ENCODE measurements at regions not wholly inside any gene's neighbourhood (a gene's known extent, or its start where the extent isn't known, plus 50 kb on each side); places are given as distances from the start of the nearest gene placed in this dataset.

GRCh38 chr6:15074806-15075205 lies 171.1 kb upstream of the JARID2 start:
- no peaks in the 10 kb centered on the region for H4K20me1 ChIP-seq (ENCODE audit: control insufficient read depth, extremely low read depth, insufficient read depth, low read length)
- H3K27me3 ChIP-seq (ENCODE audit: control insufficient read depth, insufficient read depth, low read length), result no peaks in the 10 kb centered on the region
- H3K36me3 ChIP-seq (ENCODE audit: control insufficient read depth, insufficient read depth, low read length), result no peaks in the 10 kb centered on the region
- H3K9ac ChIP-seq (ENCODE audit: insufficient read depth, low read length), result no peak overlapping the region
- no peaks in the 10 kb centered on the region for H3K79me2 ChIP-seq (ENCODE audit: control insufficient read depth, insufficient read depth, low read length)
- no peak overlapping the region for H2AFZ ChIP-seq (ENCODE audit: low read length)
- DNase-seq (ENCODE audit: low read depth in 2 of 2), result no peak
- TF ChIP-seq CTCF (conservative IDR thresholded peaks at IDR 0.05 in 1 of 2, IDR thresholded peaks at IDR 0.05 in 1 of 2; ENCODE audit: low read depth in 1 of 2, low read length in 2 of 2) (no peak), EZH2 (IDR thresholded peaks at IDR 0.05; ENCODE audit: low read length, missing control alignments) (no peak)
- H3K4me2 ChIP-seq (ENCODE audit: extremely low read depth, insufficient read depth, low read length), result no peak overlapping the region
- H3K4me3 ChIP-seq (replicated peaks in 1 of 4; ENCODE audit: control extremely low read depth in 1 of 4, insufficient read depth in 1 of 4, low read depth in 3 of 4, low read length in 4 of 4), result no peak overlapping the region
- no peak overlapping the region for H3K27ac ChIP-seq (ENCODE audit: insufficient read depth, low read length)
- no peaks in the 10 kb centered on the region for H3K9me3 ChIP-seq (ENCODE audit: control insufficient read depth, insufficient read depth, low read depth, low read length)
- H3K4me1 ChIP-seq (ENCODE audit: control insufficient read depth, extremely low read depth, insufficient read depth, low read length), result no peaks in the 10 kb centered on the region

- no peaks in the 10 kb centered on the region for H3K36me3 ChIP-seq (ENCODE audit: control insufficient read depth, insufficient read depth, low read length)
- no peaks in the 10 kb centered on the region for H4K20me1 ChIP-seq (ENCODE audit: control insufficient read depth, extremely low read depth, insufficient read depth, low read length)
- no peaks in the 10 kb centered on the region for H3K4me1 ChIP-seq (ENCODE audit: control insufficient read depth, extremely low read depth, insufficient read depth, low read length)
- DNase-seq (ENCODE audit: low read depth in 2 of 2), result no peak
- TF ChIP-seq EZH2 (IDR thresholded peaks at IDR 0.05; ENCODE audit: low read length, missing control alignments) (no peak), CTCF (conservative IDR thresholded peaks at IDR 0.05 in 1 of 2, IDR thresholded peaks at IDR 0.05 in 1 of 2; ENCODE audit: low read depth in 1 of 2, low read length in 2 of 2) (no peak)
- no peak overlapping the region for H2AFZ ChIP-seq (ENCODE audit: low read length)
- H3K27ac ChIP-seq (ENCODE audit: insufficient read depth, low read length), result no peak overlapping the region
- H3K9ac ChIP-seq (ENCODE audit: insufficient read depth, low read length), result no peak overlapping the region
- no peak overlapping the region for H3K4me2 ChIP-seq (ENCODE audit: extremely low read depth, insufficient read depth, low read length)
- H3K79me2 ChIP-seq (ENCODE audit: control insufficient read depth, insufficient read depth, low read length), result no peaks in the 10 kb centered on the region
- H3K9me3 ChIP-seq (ENCODE audit: control insufficient read depth, insufficient read depth, low read depth, low read length), result no peaks in the 10 kb centered on the region
- no peak overlapping the region for H3K4me3 ChIP-seq (replicated peaks in 1 of 4; ENCODE audit: control extremely low read depth in 1 of 4, insufficient read depth in 1 of 4, low read depth in 3 of 4, low read length in 4 of 4)
- no peaks in the 10 kb centered on the region for H3K27me3 ChIP-seq (ENCODE audit: control insufficient read depth, insufficient read depth, low read length)
Observed at GRCh38 chr6:15076565-15076964, 169.3 kb upstream of the JARID2 start.

GRCh38 chr6:15077006-15077405 lies 168.9 kb upstream of the JARID2 start:
- TF ChIP-seq EZH2 (IDR thresholded peaks at IDR 0.05; ENCODE audit: low read length, missing control alignments) (no peak), CTCF (conservative IDR thresholded peaks at IDR 0.05 in 1 of 2, IDR thresholded peaks at IDR 0.05 in 1 of 2; ENCODE audit: low read depth in 1 of 2, low read length in 2 of 2) (no peak)
- Histone ChIP-seq H3K36me3 (ENCODE audit: control insufficient read depth, insufficient read depth, low read length) (no peaks in the 10 kb centered on the region), H3K9ac (ENCODE audit: insufficient read depth, low read length) (no peak overlapping the region), H2AFZ (ENCODE audit: low read length) (no peak overlapping the region), H3K27ac (ENCODE audit: insufficient read depth, low read length) (no peak overlapping the region), H3K4me1 (ENCODE audit: control insufficient read depth, extremely low read depth, insufficient read depth, low read length) (no peaks in the 10 kb centered on the region), H3K4me3 (replicated peaks in 1 of 4; ENCODE audit: control extremely low read depth in 1 of 4, insufficient read depth in 1 of 4, low read depth in 3 of 4, low read length in 4 of 4) (no peak overlapping the region), H4K20me1 (ENCODE audit: control insufficient read depth, extremely low read depth, insufficient read depth, low read length) (no peaks in the 10 kb centered on the region), H3K9me3 (ENCODE audit: control insufficient read depth, insufficient read depth, low read depth, low read length) (no peaks in the 10 kb centered on the region), H3K27me3 (ENCODE audit: control insufficient read depth, insufficient read depth, low read length) (no peaks in the 10 kb centered on the region), H3K4me2 (ENCODE audit: extremely low read depth, insufficient read depth, low read length) (no peak overlapping the region), H3K79me2 (ENCODE audit: control insufficient read depth, insufficient read depth, low read length) (no peaks in the 10 kb centered on the region)
- DNase-seq (ENCODE audit: low read depth in 2 of 2), result peak in 1 of 2 donors; percentile 75
